ENCODE measurements at regions not wholly inside any gene's neighbourhood (a gene's known extent, or its start where the extent isn't known, plus 50 kb on each side); places are given as distances from the start of the nearest gene placed in this dataset.
"Not testable (repeated sequence)": the region's sequence is repeated elsewhere in the genome, so short reads cannot be mapped to it uniquely, and the experiment has no call there.

GRCh38 chr4:186798951-186799659, 75.4 kb upstream of the FAT1 start:
- Histone ChIP-seq H3K4me3 (ENCODE audit: low read depth, low read length, poor library complexity, severe bottlenecking) (no peak overlapping the region), H3K27ac (ENCODE audit: low read depth, low read length, poor library complexity, severe bottlenecking) (no peak overlapping the region), H3K9me3 (ENCODE audit: low read depth, low read length, poor library complexity, severe bottlenecking) (no peaks in the 10 kb centered on the region), H3K36me3 (ENCODE audit: insufficient read depth, low read length, poor library complexity, severe bottlenecking) (no peaks in the 10 kb centered on the region), H3K27me3 (replicated peaks; ENCODE audit: insufficient read depth, low read depth, low read length, poor library complexity) (no peaks in the 10 kb centered on the region), H3K4me1 (ENCODE audit: insufficient read depth, low read length, poor library complexity, severe bottlenecking) (no peaks in the 10 kb centered on the region)
- DNase-seq (ENCODE audit: low spot score) = no peak
- no peak for TF ChIP-seq EZH2 (IDR thresholded peaks at IDR 0.05; ENCODE audit: borderline replicate concordance, low read depth, low read length, poor library complexity, severe bottlenecking)
- TF ChIP-seq CTCF (conservative IDR thresholded peaks at IDR 0.05; ENCODE audit: low read depth, low read length) = no peak
- POLR2A ChIA-PET (ENCODE audit: low non-redundant PET) = no interaction called here
- CTCF ChIA-PET = no interaction called here
- intact Hi-C loops (cut with micrococcal nuclease; ENCODE audit: unreplicated experiment) = no loop called here
- no TSS peak for BruUV-seq (replicated peaks)

GRCh38 chr4:186805020-186805820, 81.6 kb upstream of the FAT1 start:
- no peak for DNase-seq (ENCODE audit: low spot score)
- Histone ChIP-seq H3K27ac (ENCODE audit: low read depth, low read length, poor library complexity, severe bottlenecking) (no peak overlapping the region), H3K36me3 (ENCODE audit: insufficient read depth, low read length, poor library complexity, severe bottlenecking) (no peaks in the 10 kb centered on the region), H3K27me3 (replicated peaks; ENCODE audit: insufficient read depth, low read depth, low read length, poor library complexity) (no peaks in the 10 kb centered on the region), H3K4me3 (ENCODE audit: low read depth, low read length, poor library complexity, severe bottlenecking) (no peak overlapping the region), H3K4me1 (ENCODE audit: insufficient read depth, low read length, poor library complexity, severe bottlenecking) (peaks cover 7% of the 10 kb centered on the region), H3K9me3 (ENCODE audit: low read depth, low read length, poor library complexity, severe bottlenecking) (no peaks in the 10 kb centered on the region)
- TF ChIP-seq CTCF (conservative IDR thresholded peaks at IDR 0.05; ENCODE audit: low read depth, low read length) (no peak), EZH2 (IDR thresholded peaks at IDR 0.05; ENCODE audit: borderline replicate concordance, low read depth, low read length, poor library complexity, severe bottlenecking) (no peak)
- no TSS peak for BruUV-seq (replicated peaks)
- POLR2A ChIA-PET (ENCODE audit: low non-redundant PET) = no interaction called here
- intact Hi-C loops (cut with micrococcal nuclease; ENCODE audit: unreplicated experiment) = no loop called here
- CTCF ChIA-PET = no interaction called here

GRCh38 chr4:186805917-186806316, 82.3 kb upstream of the FAT1 start:
- peaks cover 13% of the 10 kb centered on the region for H3K4me1 ChIP-seq (ENCODE audit: insufficient read depth, low read length, poor library complexity, severe bottlenecking)
- intact Hi-C loops (cut with micrococcal nuclease; ENCODE audit: unreplicated experiment); H3K27ac ChIP-seq (ENCODE audit: low read depth, low read length, poor library complexity, severe bottlenecking); H3K9me3 ChIP-seq (ENCODE audit: low read depth, low read length, poor library complexity, severe bottlenecking); H3K4me3 ChIP-seq (ENCODE audit: low read depth, low read length, poor library complexity, severe bottlenecking); BruUV-seq (replicated peaks); H3K36me3 ChIP-seq (ENCODE audit: insufficient read depth, low read length, poor library complexity, severe bottlenecking); DNase-seq (ENCODE audit: low spot score); CTCF ChIA-PET; H3K27me3 ChIP-seq (replicated peaks; ENCODE audit: insufficient read depth, low read depth, low read length, poor library complexity); POLR2A ChIA-PET (ENCODE audit: low non-redundant PET): not testable (repeated sequence)

Data from A673 (cell line).